ENCODE measurements at regions not wholly inside any gene's neighbourhood (a gene's known extent, or its start where the extent isn't known, plus 50 kb on each side); places are given as distances from the start of the nearest gene placed in this dataset.

GRCh38 chr2:45170191-45171135 lies 161.2 kb upstream of the SIX2 start:
- peak overlapping the region; percentile 37 for H3K4me3 ChIP-seq (ENCODE audit: low read depth, low read length)
- in situ Hi-C loops (cut with HindIII; ENCODE audit: low sequenced_read_pairs): no loop called here
- DNase-seq (ENCODE audit: low read depth): no peak
- TF ChIP-seq, protein P1, sequence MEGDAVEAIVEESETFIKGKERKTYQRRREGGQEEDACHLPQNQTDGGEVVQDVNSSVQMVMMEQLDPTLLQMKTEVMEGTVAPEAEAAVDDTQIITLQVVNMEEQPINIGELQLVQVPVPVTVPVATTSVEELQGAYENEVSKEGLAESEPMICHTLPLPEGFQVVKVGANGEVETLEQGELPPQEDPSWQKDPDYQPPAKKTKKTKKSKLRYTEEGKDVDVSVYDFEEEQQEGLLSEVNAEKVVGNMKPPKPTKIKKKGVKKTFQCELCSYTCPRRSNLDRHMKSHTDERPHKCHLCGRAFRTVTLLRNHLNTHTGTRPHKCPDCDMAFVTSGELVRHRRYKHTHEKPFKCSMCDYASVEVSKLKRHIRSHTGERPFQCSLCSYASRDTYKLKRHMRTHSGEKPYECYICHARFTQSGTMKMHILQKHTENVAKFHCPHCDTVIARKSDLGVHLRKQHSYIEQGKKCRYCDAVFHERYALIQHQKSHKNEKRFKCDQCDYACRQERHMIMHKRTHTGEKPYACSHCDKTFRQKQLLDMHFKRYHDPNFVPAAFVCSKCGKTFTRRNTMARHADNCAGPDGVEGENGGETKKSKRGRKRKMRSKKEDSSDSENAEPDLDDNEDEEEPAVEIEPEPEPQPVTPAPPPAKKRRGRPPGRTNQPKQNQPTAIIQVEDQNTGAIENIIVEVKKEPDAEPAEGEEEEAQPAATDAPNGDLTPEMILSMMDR (IDR thresholded peaks at IDR 0.05; ENCODE audit: low read depth, low read length, missing control alignments): no peak

DNA sequence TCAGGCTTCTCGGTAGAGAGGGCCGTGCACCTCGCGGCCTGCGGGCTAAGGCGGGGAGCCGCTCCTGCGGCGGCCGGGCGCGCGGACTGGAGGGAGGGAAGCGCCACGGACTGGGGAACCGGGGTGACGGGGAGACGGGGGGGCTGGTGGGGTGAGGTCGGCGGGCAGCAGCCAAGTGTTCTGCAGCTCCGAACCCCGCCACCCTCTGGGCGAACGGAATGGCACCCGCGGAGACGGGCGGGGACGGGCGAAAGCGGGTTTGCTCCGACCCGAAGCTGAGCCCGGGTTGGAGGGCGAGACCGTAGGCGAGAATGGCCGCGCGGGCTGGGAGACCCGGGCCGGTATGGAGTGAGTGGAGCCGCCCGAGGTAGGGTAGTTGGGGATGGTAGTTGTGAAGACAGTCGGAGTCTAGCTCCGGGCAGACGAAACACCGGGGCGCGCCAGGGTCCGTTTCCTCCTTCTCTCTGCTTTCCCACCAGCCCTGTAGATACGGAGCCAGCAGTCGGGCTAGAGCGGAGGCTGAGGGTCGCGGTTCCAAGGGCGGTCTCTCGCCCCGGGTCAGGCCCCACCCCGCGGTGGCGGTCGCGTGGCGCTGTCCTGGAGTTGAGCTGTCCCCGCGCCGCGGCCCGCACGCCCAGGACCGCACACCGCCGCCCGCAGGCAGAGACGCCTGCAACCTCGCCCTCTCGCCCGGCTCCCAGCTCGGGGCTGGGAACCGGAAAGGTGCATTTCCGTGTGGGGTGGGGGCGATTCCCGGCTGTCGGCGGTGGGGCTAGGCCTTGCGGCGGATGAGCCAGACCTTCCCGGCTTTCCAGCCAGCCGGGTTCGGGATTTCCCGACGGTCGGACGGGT lies 160.3 kb upstream of the SIX2 start:
- TF ChIP-seq, protein P1 (IDR thresholded peaks at IDR 0.05; ENCODE audit: low read depth, low read length, missing control alignments): no peak
- no peak for DNase-seq (ENCODE audit: low read depth)
- in situ Hi-C loops (cut with HindIII; ENCODE audit: low sequenced_read_pairs): no loop called here
- H3K4me3 ChIP-seq (ENCODE audit: low read depth, low read length): peak overlapping the region; percentile 37

DNA sequence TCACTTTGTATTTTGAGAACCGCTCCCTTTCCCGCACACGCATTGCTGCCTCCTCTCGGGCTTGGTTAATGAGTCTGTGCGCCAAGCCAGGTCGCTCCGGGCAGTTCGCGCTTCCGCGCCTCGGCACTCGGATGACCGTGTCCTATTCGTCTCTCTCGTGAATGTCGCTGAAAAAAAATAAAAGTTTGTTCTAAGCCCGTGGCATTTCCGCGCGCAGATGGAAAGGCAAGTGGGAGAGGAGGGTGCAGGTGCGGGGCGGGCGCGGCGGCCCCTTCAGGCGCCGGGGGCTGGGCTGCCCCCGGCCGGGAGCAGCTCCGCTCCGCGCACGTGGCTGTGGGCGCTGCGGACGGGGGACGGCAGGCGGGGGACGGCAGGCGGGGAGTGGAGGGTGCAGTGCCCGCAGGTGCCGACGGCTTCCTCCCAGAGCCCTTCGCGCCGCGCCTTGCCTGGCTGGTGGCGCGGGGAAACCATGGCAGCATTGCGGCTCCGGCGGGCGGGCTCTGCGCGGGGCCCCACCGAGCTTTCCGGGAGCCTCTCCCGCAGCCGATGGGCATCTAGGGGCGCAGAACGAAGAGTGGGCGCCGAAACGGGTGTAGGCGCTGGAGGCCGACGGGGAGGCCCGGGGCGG lies 159.6 kb upstream of the SIX2 start:
- no peak for DNase-seq (ENCODE audit: low read depth)

DNA sequence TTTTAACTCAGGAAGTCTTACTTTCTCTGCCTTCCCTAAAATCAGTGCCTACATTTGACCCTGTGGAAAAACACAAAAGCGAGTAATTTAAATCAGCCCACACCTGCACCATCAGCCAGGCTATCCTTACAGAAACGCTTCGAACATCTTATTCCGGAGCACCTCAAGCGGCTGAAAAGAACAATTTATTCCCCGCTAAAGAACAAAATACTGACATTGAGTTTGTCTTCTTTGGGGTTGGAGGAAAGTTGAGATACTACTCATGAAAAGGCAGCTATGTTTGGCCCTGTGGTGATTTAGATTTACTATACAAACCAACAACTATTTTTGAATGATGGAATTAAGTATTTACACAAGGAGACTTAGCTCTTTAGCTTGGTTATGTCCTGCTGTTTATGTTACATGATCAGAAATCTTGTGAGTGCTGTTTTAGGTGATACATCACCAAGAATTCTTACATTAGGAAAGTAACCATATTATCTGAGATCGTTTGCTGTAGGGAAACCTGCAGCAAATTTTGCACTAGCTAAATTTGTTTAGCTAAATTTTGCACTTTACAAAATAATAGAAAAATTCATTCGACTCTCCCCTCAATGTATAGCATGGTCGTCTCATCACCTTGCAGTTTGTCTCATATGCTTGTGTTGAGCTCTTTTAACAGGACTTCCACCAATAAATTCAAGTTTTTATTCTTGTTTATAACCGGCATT lies 158.8 kb upstream of the SIX2 start:
- no peak overlapping the region for H3K4me3 ChIP-seq (ENCODE audit: low read depth, low read length)
- DNase-seq (ENCODE audit: low read depth): no peak
- in situ Hi-C loops (cut with HindIII; ENCODE audit: low sequenced_read_pairs): no loop called here
- TF ChIP-seq, protein P1 (IDR thresholded peaks at IDR 0.05; ENCODE audit: low read depth, low read length, missing control alignments): no peak

More for the DNA sequence above, 159.6 kb upstream of the SIX2 start:
- TF ChIP-seq, protein P1 (IDR thresholded peaks at IDR 0.05; ENCODE audit: low read depth, low read length, missing control alignments): no peak
- in situ Hi-C loops (cut with HindIII; ENCODE audit: low sequenced_read_pairs): no loop called here
- peak overlapping the region; percentile 37 for H3K4me3 ChIP-seq (ENCODE audit: low read depth, low read length)

DNA sequence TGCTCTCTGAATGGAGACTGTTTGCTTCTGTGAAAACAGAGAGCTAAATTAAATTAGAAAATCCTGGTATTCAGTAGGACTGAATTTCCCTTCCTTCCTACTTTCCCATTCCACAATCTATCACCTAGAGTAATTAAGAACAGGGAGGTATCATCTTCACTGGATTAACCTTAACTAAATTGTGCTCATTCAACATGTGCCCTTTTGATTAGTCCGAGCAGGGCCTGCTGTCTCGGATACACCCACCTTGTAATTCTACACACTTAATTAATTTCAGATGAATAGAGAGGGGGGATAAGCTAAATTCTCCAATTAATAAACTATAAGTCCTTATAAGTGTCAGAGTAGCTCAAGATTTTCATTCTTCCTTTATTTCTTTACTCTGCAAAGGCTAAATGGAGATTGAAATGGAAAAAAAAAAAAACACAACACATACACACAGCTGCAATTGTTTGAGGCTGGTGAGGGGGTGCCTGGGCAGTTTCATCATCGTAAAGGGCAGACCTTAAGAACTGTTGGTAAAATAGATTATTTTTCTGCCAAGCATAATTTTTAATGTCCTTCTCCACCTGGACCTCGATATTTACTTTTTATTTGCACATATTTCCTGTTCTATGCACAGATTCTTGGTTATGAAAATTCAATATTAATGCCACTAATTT lies 157.1 kb upstream of the SIX2 start:
- no peak for DNase-seq (ENCODE audit: low read depth)
- TF ChIP-seq, protein P1 (IDR thresholded peaks at IDR 0.05; ENCODE audit: low read depth, low read length, missing control alignments): no peak
- in situ Hi-C loops (cut with HindIII; ENCODE audit: low sequenced_read_pairs): no loop called here
- no peak overlapping the region for H3K4me3 ChIP-seq (ENCODE audit: low read depth, low read length)
